Breast epithelium (tissue), 4 donors: ENCODE measurements at regions not wholly inside any gene's neighbourhood (a gene's known extent, or its start where the extent isn't known, plus 50 kb on each side); places are given as distances from the start of the nearest gene placed in this dataset.

Experiments used
- DNase-seq, 2 donors: peaks; one replicate each; pipeline ENCODE4 v3.0.0-alpha.2; 2019; ENCODE audit warnings: low spot score in 2 of 2
- H3K27ac ChIP-seq, 2 donors: fragments of 200-600 bp; sonication (generic) in 1 of 2; one replicate each; pipeline ENCODE4 v1.5.1; 2016 to 2019; ENCODE audit warnings: mild to moderate bottlenecking in 1 of 2
- H3K27me3 ChIP-seq, 2 donors: fragments of 200-600 bp; sonication (generic) in 1 of 2; one replicate each; pipeline versions ENCODE4 v1.5.1 to v1.6.0; 2017 to 2019; ENCODE audit warnings: control low read depth in 1 of 2, mild to moderate bottlenecking in 1 of 2
- H3K36me3 ChIP-seq: fragments of 200-600 bp; one replicate; pipeline ENCODE4 v1.5.1; 2019
- H3K4me1 ChIP-seq, 2 donors: fragments of 200-600 bp; sonication (generic); one replicate each; pipeline ENCODE4 v1.5.1; 2016 to 2019; ENCODE audit warnings: control low read depth in 1 of 2
- H3K4me3 ChIP-seq, 3 donors: fragments of 200-600 bp; sonication (generic); 1 replicate in 2 of 3; 2 replicates in 1 of 3; pipeline ENCODE4 v1.5.1; 2016 to 2019; ENCODE audit warnings: mild to moderate bottlenecking in 3 of 3, moderate library complexity in 2 of 3
- H3K9me3 ChIP-seq, 2 donors: fragments of 200-600 bp; sonication (generic) in 1 of 2; one replicate each; pipeline ENCODE4 v1.5.1; 2016 to 2019; ENCODE audit warnings: control low read depth in 1 of 2
- CTCF ChIP-seq, 3 donors: fragments of 450-650 bp; IDR thresholded peaks; one replicate each; pipeline ENCODE4 v1.5.1; 2016 to 2017; ENCODE audit warnings: antibody characterized with exemption in 3 of 3, mild to moderate bottlenecking in 3 of 3, moderate library complexity in 3 of 3
- POLR2A ChIP-seq: fragments of 450-650 bp; IDR thresholded peaks from one replicate; pipeline ENCODE4 v1.6.1; 2016; ENCODE audit warnings: antibody characterized with exemption, mild to moderate bottlenecking, moderate library complexity
- POLR2AphosphoS5 ChIP-seq, 3 donors: sonication (generic); formaldehyde crosslinking; IDR thresholded peaks; one replicate each; pipeline ENCODE4 v1.6.1; 2017; ENCODE audit warnings: antibody characterized with exemption in 3 of 3
- intact Hi-C: fragments of 100-400 bp; cut with DNase I; formaldehyde crosslinking; loops from one replicate; pipeline ENCODE4 v1.15.1; 2023; ENCODE audit warnings: low total_unique reads

GRCh38 chr20:52291109-52291508 lies 99.5 kb upstream of the ZFP64 start:
- no peak for TF ChIP-seq POLR2AphosphoS5 (IDR thresholded peaks at IDR 0.05)
- Histone ChIP-seq H3K27ac (no peak overlapping the region), H3K36me3 (no peaks in the 10 kb centered on the region), H3K27me3 (no peaks in the 10 kb centered on the region), H3K9me3 (peaks cover 0 to 4% of the 10 kb centered on the region in 2 donors), H3K4me1 (no peaks in the 10 kb centered on the region), H3K4me3 (no peak overlapping the region)
- intact Hi-C loops: no loop called here
- no peak for DNase-seq

GRCh38 chr20:52290569-52290968 lies 99.0 kb upstream of the ZFP64 start:
- Histone ChIP-seq H3K27me3 (no peaks in the 10 kb centered on the region), H3K27ac (no peak overlapping the region), H3K4me3 (no peak overlapping the region), H3K4me1 (no peaks in the 10 kb centered on the region), H3K9me3 (peaks cover 0 to 4% of the 10 kb centered on the region in 2 donors), H3K36me3 (no peaks in the 10 kb centered on the region)
- TF ChIP-seq CTCF (IDR thresholded peaks at IDR 0.05): no peak
- intact Hi-C loops: no loop called here
- no peak for DNase-seq

- intact Hi-C loops: no loop called here
- peaks cover 0 to 4% of the 10 kb centered on the region in 2 donors for H3K9me3 ChIP-seq
These were observed 98.5 kb upstream of the ZFP64 start for GRCh38 chr20:52289956-52290565.

GRCh38 chr20:52280407-52280806 lies 88.8 kb upstream of the ZFP64 start:
- intact Hi-C loops: no loop called here
- no peak for DNase-seq
- no peaks in the 10 kb centered on the region for H3K27me3 ChIP-seq
- no peak for TF ChIP-seq POLR2AphosphoS5 (IDR thresholded peaks at IDR 0.05)
- no peak for TF ChIP-seq CTCF (IDR thresholded peaks at IDR 0.05)
- no peak for TF ChIP-seq POLR2A
- H3K4me3 ChIP-seq: no peak overlapping the region
- no peaks in the 10 kb centered on the region for H3K36me3 ChIP-seq
- H3K27ac ChIP-seq: no peak overlapping the region
- no peaks in the 10 kb centered on the region for H3K4me1 ChIP-seq
- H3K9me3 ChIP-seq: no peaks in the 10 kb centered on the region

More at GRCh38 chr20:52289956-52290565, 98.5 kb upstream of the ZFP64 start:
- Histone ChIP-seq H3K4me1 (no peaks in the 10 kb centered on the region), H3K36me3 (no peaks in the 10 kb centered on the region), H3K27me3 (no peaks in the 10 kb centered on the region), H3K4me3 (no peak overlapping the region), H3K27ac (no peak overlapping the region)
- no peak for DNase-seq
- TF ChIP-seq POLR2AphosphoS5 (IDR thresholded peaks at IDR 0.05) (no peak), CTCF (IDR thresholded peaks at IDR 0.05) (no peak), POLR2A (no peak)

- Histone ChIP-seq H3K9me3 (no peaks in the 10 kb centered on the region), H3K27ac (no peak overlapping the region), H3K27me3 (no peaks in the 10 kb centered on the region), H3K36me3 (no peaks in the 10 kb centered on the region), H3K4me3 (no peak overlapping the region), H3K4me1 (no peaks in the 10 kb centered on the region)
- TF ChIP-seq POLR2A: no peak
- TF ChIP-seq POLR2AphosphoS5 (IDR thresholded peaks at IDR 0.05): no peak
- no peak for TF ChIP-seq CTCF (IDR thresholded peaks at IDR 0.05)
- intact Hi-C loops: no loop called here
- no peak for DNase-seq
These were observed 88.1 kb upstream of the ZFP64 start for GRCh38 chr20:52279706-52280105.
